Stimulated activated CD8-positive, alpha-beta memory T cell treated with anti-CD3 and anti-CD28 coated beads, Interleukin-4, amount 100 ng/mL, for 24 hours (primary cell): ENCODE measurements at regions not wholly inside any gene's neighbourhood (a gene's known extent, or its start where the extent isn't known, plus 50 kb on each side); places are given as distances from the start of the nearest gene placed in this dataset.

Experiments
- DNase-seq: peaks from one replicate; pipeline ENCODE4 v3.0.0-alpha.2; 2020; ENCODE audit warnings: low read depth

DNA sequence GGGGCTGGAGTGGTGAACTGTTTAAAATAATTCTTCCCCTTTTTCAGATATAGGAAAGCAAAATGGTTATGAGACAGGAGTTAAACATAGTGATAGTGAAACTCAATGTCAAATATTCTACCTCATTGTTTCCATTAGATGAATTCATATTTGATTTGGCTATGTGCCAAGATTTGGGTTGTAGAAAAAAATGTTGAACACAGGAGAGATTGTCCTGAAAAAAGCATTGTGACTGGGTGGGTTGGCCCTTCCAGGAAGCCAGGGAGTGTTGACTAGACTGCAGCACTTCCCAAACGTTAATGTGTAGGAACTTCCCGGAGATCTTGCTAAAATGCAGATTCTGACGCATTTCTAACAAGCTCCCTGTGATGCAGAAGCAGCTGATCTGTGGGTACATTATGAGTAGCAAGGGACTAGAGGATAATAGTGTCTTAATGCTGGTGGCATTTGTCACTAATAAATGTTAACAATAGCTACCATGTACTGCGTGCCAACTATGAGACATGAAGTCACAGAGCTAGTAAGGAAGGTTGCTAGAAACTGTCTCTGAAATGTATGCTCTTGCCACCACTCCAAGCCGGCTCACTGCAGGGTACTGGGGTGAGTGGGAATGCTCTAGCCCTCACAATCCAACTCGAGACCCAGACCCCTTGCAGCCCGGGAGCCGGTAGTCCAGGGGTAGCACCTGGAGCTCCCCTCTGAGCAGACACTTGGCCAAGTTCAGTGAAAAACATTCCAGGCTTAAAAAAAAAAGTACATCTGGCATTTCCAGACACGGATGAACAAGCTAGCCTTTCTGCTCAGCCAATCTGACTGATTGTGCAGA, 120.6 kb downstream of the CD47 start:
- DNase-seq: no peak

DNA sequence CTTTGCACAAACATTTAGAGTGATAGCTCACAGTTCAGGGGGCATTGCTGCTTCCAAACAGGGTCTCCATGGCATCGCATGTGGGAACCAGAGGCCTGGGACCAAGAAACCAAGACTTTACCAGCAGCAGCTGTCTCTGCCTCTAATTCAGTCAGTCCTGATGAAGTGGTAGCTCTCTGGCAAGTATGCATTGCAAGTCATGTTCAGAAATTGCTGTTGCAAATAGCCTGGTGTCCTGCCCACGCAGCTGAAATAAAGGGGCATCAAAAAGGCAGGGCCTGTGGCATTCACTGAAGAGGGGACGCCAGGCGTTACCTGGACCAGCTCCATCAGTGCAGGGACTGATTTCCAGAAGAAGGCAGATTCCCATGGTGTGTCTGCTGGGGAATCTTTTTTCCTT, 121.3 kb downstream of the CD47 start:
- DNase-seq: no peak

DNA sequence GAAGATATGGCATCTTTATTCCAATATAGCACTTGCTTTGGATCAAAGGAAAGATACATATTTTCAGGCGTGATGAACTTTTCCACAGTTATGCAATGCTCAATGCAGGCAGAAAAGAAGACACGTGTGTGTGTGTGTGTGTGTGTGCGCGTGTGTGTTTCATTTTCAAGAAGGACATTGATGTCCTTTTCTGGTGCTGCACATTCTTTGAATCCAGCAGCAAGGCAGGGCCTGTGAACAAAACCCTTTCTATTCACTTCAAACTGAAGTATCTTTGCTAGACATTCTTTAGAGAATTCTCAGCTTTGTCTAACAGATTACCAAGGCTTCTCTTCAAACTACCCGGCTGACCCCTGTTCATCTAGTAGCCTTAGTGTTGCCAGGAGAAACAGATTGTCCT, 124.6 kb downstream of the CD47 start:
- DNase-seq: no peak

DNA sequence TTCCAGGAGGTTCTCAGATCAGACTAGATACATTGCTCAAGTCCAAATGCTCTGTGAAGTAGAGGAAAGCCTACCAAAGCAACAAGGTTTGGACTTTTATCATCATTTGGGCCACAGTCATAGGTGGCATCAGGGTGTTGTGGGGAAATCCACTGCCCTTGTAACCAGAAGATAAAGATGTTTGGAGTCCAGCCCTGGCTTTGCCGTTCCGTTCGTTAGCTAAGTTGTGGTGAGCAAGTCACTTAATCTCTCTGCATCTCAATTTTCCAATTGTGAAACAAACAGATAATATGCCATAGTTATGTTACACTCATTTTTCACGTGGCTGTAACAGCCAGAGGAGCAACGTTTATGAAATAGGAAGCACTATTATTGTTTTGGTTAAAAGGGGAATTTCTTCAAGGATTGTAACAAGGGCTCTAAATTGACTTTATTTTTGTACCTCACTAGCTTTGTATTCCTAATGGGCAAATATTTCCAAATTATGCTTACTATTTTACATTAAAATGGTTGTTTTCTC, 125.6 kb downstream of the CD47 start:
- no peak for DNase-seq

DNA sequence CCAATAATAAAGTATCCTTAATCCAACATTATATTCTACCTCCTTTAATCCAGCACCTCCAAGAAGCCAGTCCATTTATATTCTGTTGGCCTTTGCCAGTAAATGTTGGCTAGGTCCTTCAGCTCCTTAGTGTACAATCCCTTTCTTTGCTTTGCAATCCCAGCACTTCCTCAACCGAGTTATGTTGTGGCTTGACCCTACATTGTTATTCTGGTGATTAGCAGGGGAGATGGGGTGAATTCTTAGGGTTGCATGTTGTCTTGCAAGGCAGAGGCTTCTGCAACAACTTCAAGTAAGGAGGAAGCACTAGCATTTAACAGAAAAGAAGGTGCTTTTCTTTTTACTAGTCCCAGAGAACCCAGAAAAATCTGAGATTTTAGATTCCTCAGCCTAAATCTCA, 127.2 kb downstream of the CD47 start:
- no peak for DNase-seq

DNA sequence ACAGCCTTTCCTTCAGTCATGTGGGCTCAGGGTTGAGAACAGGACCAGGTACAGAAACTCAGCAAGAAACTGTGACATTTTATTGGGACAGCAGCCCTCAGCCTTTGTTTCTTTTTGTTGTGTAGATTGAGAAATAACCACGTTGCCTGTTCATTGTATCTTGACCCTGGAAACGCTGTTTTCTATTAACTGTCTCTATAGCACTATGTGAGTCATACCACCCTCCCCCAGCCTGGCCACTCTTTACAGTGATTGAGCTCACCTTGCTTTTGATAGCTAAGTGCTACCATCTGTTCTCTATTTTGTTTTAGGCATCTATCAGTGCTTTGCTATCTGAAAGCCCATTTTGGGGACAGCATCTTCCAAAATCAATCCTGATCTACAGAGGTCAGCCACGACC, 127.9 kb downstream of the CD47 start:
- DNase-seq: no peak

DNA sequence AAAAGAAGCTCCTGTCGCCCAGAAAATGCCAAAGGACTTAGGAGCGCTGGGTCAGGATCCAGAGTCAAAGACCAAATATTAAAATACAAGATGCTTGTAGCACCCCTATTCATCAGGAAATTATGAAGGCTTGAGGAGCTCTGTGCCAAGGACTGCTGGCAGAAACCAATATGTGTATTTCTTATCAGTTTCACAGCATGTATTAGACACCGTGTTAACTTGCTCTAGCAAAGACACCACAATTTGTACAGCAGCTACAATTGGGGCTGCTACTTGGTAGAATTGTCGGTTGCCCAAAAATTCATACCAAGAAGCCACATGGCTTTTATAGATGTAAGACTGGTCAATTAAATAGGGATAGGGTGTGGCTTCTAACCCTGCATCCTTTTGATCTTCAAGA, 128.8 kb downstream of the CD47 start:
- DNase-seq: no peak

DNA sequence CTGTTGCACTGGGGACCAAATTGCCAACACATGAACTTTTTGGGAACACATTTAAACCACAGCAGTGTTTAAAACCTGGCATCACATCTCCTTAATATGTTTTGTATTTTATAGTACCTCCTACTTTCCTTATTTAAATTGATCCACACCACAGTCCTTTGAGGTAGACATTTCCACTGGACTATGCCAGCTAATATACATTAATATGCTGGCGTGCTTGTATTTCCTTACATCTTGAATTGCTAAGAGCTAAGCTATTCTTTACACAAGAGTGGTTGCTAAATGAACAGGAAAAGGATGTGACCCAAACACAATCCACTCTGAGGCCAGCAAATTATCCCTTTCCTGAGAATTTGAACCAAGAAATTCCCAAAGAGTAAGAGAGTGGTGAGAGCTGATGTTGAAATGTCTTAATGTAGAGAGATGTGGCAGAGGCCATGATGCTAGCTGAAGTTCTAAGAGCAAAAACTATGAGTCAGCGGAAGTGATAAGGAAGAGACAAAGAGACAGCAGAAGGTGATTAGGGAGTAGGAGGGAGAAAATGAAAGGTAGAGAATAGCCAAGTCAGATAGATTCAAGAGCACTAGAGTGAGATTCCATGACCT, 131.2 kb downstream of the CD47 start:
- no peak for DNase-seq

DNA sequence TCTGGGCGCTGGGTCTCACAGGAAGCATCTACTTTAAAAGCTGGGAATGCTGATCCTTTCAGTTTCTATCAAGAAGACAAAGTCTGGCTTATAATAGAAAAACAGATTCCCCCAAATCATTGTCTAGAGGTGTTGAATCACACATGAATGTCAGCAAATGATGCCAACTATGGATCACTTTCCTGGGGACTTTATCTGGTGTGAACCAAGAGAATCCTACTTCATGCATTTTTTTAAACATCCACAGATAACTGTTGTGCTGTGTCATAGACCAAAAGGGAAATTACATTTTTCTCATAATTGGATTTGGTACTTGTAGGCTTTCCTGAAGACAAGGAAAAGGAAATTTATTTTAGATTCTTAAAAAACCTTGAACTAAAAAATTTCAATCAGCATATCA, 132.7 kb downstream of the CD47 start:
- no peak for DNase-seq

DNA sequence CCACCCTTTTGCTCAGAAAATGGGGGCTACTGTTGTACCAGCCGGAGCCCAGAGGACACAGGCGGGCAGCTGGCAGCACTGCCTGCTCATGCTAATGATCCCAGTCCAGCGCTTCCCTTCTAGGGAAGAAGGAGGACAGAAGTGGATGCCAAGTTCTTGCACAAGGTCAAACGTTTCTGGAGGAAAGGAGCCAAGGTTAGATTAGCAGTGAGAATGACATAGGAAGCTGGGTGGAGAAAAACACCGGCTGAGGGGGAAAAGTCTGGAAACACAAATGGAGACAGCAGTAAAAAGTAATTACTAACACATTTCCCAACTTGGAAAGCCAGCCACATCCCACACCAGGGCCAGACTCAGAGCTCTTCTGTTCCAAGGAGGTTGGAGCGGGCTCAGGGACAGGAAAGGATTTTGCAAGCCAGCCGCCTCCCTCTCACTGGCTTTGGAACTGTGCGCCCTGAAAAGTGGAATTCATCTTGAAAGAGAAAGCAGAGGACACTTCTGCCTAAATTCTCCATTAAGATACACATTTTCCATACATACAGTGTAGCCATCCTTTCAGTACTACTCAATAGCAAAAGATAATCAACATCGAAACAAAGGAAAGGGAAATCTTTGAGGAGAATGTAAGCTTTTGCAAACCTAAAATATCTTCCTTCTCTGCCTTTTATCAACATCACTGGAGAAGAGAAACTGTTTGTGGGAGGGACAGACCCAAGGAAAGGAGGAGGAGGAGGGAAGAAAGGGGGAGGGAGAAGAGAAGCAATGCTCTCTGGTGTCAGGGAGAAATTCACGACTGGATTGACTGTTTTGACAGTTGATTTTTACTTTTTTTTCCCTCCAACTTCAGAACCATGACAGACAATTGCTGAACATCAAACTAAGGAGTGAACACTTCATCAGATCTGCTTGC, 133.6 kb downstream of the CD47 start:
- DNase-seq: no peak

DNA sequence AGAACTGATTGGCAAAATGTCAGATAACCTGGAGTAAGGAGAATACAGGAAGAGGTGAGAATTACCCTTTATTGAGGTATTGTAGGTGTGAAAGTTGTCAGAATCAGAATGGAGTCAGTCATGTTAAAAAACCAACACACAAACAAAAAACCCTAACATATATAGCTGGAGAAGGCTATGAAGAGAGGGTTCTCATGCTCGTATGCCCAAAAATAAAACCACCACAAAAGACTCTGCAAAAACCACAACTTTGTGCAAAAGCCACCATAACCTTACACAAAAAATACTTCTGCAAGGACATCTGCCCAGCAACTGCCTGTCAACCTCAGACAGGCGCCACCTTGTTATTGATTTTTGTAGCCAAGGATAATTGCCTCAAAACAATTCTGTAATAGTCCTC, 136.0 kb downstream of the CD47 start:
- DNase-seq: no peak

DNA sequence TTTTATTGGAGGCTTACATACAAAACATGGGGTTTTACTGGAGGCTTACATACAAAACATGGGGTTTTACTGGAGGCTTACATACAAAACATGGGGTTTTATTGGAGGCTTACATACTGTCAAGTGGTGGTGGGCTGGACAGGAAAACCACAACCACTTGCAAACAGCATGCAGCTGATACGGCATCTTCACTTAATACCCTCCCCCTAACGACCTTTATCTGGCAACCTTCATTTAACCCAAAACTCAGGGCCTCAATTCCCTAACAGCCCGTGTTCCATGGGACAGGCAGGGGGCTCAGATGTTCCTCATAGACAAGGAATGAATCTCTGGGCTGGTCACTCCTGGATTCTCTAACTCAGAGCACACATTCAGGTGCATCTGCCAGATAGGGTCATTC, 137.1 kb downstream of the CD47 start:
- no peak for DNase-seq

DNA sequence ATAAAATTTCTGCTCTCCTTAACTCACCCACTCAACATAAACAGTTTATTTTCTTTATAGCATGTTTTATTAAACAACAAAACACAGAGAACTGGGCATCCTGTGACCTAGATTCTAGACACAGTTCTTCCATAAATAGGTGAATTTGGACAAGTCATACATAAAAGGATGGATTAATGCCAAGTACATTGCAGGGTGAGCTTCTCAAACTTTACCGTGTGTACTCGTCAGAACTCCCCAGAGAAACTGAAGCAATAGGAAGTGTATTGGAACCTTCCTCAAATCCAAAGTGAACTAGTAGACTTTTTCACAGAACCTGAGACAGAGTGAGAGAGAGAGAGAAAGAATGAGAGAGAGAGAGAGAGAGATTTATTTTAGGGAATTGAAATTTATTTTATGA, 139.7 kb downstream of the CD47 start:
- no peak for DNase-seq

DNA sequence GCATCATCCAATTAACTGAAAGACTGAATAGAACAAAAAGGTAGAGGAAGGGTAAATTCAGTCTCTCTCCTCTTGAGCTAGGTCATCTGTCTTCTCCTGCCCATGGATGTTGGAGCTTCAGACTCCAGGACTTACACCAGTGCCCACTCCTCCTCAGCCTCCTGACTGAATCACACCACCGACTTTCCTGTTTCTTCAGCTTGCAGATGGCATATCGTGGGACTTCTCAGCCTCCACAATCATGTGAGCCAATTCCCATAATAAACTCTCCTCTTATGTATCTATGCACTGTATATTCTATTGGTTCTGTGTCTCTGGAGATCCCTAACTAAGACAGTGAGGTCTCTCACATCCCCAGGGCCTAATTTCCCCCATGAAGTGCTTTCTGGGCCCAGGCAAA, 140.4 kb downstream of the CD47 start:
- DNase-seq: no peak

DNA sequence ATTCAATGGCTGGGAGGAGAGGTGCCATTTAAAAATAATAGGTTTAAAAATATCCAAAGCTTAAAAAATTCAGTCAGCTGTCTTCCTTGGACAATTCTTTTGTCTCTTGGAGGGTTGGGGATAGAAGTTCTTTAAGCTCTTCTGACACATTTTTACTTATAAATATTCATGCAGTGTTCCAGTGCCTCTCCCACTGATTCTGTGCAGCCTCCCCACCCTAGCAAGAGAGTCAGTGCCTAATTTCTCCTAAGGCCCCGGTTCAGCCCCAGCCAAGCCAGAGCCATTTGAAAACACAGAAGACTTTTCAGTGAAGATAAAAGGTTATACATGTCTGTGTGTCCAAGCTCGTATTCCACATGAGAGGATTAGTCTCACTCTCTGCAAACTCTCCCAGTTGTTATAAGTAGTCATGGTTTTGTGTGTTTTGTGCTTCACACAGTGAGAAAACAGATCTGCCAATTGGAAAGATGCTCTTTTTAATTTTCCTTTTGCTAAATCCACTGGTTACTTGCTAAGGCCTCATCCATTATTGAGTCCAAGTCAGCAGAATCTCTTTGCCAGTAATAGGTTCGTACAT, 141.3 kb downstream of the CD47 start:
- DNase-seq: no peak

DNA sequence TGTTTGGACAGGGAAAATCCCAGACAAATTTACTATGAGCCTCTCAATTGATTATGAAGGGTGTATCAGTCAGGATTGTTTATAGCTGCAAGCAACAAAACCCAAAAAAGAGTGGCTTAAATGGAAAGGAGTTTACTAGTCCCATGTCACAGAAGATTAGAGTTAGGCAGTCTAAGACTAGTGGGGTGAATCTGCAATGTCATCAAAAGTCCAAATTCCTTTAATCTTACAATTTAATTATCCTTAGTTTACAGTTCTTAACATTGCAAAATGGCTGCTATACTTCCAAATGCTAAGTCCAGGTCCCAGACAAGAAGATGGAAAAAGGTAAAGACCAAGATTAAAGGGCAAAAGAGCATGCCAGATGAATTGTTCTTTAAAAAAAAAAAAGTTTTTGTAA, 143.6 kb downstream of the CD47 start:
- no peak for DNase-seq

DNA sequence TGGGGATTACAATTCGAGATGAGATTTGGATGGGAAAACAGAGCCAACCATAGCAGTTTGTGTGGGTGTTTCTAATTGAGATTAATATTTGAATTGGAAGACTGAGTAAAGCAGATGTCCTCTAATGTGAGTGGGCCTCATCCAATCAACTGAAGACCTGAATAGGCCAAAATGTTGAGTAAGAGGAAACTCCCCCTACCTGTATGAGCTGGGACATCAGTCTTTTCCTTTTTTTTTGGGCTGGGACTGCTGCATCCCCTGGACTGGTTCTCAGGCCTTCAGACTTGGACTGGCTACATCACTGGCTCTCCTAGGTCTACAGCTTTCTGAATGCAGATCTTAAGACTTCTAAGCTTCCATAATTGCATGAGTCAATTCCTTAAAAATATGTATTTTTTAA, 144.1 kb downstream of the CD47 start:
- DNase-seq: no peak

DNA sequence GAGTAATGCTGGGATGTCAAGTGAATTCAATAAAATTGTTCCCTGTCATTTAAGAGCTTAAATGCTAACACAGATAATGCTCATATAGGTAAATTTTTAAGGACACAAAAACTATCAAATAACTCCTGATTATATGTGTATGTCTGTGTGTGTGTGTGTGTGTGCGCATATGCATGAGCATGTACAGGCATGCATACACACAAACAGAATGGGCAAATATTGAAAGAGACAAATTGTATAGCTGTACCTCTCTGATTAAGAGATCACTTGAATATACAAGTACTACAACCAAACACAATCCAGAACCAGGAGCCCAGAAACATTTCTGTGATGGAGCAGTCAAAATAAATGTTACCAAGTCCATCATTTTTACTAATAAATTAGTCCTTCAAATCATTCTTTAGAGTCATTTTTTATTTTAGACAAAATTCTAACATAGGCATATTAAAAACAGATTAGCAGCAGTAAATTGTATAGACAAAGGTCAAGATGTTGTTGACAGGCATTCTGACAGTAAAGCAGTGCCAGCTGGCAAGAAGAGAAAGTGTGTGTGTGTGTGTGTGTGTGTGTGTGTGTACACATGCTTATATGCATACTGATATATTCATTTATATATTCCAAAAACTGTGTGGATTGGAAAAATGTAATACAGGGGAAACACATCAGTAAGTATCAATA, 145.3 kb downstream of the CD47 start:
- DNase-seq: no peak

DNA sequence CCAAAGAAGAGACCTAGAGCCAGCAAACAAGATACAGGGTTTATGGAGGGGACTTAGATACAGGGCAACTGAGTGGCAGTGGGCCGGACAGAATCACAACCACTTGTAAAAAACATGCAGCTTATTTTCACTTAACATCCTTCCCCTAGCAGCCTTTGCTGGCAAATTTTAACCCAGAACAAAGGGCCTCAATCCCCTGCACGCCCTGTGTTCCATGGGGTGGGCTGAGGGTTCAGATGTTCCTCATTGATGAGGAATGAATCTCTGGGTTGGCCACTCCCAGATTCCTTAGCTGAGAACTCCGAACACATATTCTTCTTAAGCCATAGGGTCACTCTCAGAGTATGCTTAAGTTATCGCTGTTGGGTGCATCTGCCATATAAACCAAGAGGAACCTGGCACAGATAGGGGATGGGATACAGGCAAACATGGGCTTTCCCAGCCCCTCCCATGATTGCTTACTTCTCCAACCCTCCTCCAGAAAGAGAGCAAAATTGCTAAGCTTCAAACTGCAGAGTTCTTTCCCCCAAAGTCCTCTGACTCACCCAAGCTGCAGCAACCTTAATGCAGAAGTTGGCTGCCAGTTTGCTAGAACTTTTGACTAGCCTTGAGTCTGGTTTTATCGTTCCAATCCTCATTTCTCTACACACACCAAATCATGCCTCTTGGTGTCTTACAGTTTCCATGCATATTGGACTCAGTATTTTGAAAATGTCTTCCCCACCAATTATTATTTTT, 146.9 kb downstream of the CD47 start:
- DNase-seq: no peak

DNA sequence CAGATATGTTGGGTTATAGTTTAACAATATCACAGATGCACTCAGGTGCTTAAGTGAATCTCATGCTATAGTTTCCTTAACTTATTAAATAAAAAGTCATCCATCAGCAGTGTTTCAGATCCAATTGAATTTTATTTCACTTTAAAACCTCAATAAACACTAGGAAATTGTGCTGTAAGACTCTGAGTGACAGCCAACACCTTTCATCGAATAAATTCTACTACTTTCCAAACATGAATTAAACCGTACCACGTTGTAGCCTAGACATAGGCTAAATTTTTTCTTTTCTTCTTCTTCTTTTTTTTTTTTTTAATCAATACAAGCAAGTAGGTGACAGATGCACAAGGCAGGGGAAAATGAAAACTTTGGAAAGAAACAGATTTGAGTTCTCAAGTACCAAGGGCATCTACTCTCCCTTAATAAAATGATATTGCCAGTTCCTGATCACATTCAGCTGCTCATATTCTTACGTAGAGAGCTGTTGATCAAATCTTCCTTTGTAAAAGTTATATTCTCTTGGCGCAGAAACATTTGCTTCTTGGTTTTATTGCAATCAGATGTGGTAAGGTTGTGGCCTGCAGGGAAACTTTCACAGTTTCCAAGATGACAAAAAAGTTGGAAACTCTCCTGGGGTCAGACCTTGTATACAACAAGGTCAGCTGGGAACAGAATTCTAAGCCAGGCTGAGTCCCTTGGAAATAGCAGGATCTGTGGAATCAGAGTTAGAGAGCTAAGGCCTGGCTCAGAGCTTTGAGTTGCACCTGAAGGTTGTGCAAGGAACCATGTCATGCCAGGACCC, 147.7 kb downstream of the CD47 start:
- DNase-seq: no peak
